ENCODE measurements at regions not wholly inside any gene's neighbourhood (a gene's known extent, or its start where the extent isn't known, plus 50 kb on each side); places are given as distances from the start of the nearest gene placed in this dataset.

GRCh38 chr3:27791956-27792355 is 69.8 kb upstream of the EOMES start:
- TF ChIP-seq SUZ12 (IDR thresholded peaks at IDR 0.05; ENCODE audit: extremely low read depth, insufficient read depth, insufficient read length) (no peak), ZNF274 (IDR thresholded peaks at IDR 0.05; ENCODE audit: low read depth, low read length) (no peak), YY1 (IDR thresholded peaks at IDR 0.05; ENCODE audit: insufficient read depth, insufficient read length) (no peak)

Data from NT2/D1 (cell line).